Activated naive CD8-positive, alpha-beta T cell treated with anti-CD3 and anti-CD28 coated beads, Interleukin-2, amount 50 U/mL, for 24 hours (primary cell): ENCODE measurements at regions not wholly inside any gene's neighbourhood (a gene's known extent, or its start where the extent isn't known, plus 50 kb on each side); places are given as distances from the start of the nearest gene placed in this dataset.
"Not testable (repeated sequence)": the region's sequence is repeated elsewhere in the genome, so short reads cannot be mapped to it uniquely, and the experiment has no call there.

Experiments
- ATAC-seq: fragments of 150-1000 bp; cut with Tn5 transposase; one replicate; pipeline ENCODE4 v1.10.0; 2021
- DNase-seq: peaks from one replicate; pipeline ENCODE4 v3.0.0; 2021
- H3K27ac Mint-ChIP-seq: one replicate; pipeline ENCODE4 v1.8.0; 2021; ENCODE audit warnings: mild to moderate bottlenecking, mixed read lengths
- H3K27me3 Mint-ChIP-seq: one replicate; pipeline ENCODE4 v1.8.0; 2021; ENCODE audit warnings: mixed read lengths
- H3K36me3 Mint-ChIP-seq: one replicate; pipeline ENCODE4 v1.8.0; 2021; ENCODE audit warnings: low read depth, mixed read lengths
- H3K4me1 Mint-ChIP-seq: one replicate; pipeline ENCODE4 v1.8.0; 2021; ENCODE audit warnings: mixed read lengths
- H3K4me3 Mint-ChIP-seq: one replicate; pipeline ENCODE4 v1.8.0; 2021; ENCODE audit warnings: mild to moderate bottlenecking, moderate library complexity, mixed read lengths
- H3K9me3 Mint-ChIP-seq: one replicate; pipeline ENCODE4 v1.8.0; 2021; ENCODE audit warnings: mixed read lengths

DNA sequence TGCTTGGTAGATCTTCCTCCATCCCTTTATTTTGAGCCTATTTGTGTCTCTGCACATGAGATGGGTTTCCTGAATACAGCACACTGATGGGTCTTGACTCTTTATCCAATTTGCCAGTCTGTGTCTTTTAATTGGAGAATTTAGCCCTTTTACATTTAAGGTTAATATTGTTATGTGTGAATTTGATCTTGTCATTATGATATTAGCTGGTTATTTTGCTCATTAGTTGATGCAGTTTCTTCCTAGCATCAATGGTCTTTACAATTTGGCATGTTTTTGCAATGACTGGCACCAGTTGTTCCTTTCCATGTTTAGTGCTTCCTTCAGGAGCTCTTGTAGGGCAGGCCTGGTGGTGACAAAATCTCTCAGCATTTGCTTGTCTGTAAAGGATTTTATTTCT lies 72.4 kb downstream of the HNRNPD start:
- H3K9me3 Mint-ChIP-seq, H3K4me3 Mint-ChIP-seq, DNase-seq, H3K27ac Mint-ChIP-seq, H3K36me3 Mint-ChIP-seq, ATAC-seq, H3K4me1 Mint-ChIP-seq, H3K27me3 Mint-ChIP-seq: not testable (repeated sequence)

DNA sequence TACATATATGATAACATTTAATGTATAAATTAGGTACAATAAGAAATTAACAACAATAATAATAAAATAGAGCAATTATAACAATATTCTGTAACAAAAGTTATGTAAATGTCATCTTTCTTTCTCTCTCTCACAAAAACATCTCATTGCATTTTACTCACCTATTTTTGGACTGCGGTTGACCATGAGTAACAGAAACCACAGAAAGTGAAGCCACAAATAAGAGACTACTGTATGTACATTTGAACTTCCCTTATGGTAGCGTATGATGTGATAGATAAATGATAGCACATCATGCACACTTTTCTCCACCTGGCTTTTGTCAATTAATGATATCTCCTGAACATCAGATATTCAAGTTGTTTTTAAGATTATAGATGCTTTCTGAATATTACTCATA lies 80.5 kb downstream of the HNRNPD start:
- H3K4me3 Mint-ChIP-seq: no peak overlapping the region
- no peaks in the 10 kb centered on the region for H3K9me3 Mint-ChIP-seq
- H3K27me3 Mint-ChIP-seq: no peaks in the 10 kb centered on the region
- ATAC-seq (peak; percentile 98), DNase-seq (no peak)
- H3K4me1 Mint-ChIP-seq: peaks cover 13% of the 10 kb centered on the region
- peak overlapping the region; percentile 58 for H3K27ac Mint-ChIP-seq
- no peaks in the 10 kb centered on the region for H3K36me3 Mint-ChIP-seq

DNA sequence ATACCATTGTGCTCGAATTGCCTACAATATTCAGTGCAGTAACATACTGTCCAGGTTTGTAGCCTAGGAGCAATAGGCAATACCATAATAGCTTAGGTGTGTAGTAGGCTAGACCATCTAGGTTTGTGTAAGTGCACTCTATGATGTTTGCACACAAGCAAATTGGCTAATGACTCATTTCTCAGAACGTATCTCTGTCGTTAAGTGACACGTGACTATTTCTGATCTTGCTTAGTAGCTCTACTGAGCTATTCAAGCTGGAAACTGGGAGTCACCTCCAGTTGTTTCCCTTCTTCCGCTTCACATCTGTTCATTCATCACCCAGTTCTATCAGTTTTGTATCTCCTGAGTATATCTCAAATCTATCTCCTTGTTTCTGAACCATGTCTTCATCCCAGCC lies 86.1 kb downstream of the HNRNPD start:
- Mint-ChIP-seq H3K36me3 (no peaks in the 10 kb centered on the region), H3K27ac (no peak overlapping the region), H3K9me3 (no peaks in the 10 kb centered on the region), H3K4me3 (no peak overlapping the region), H3K4me1 (peaks cover 15% of the 10 kb centered on the region), H3K27me3 (peaks cover 4% of the 10 kb centered on the region)
- ATAC-seq (no peak), DNase-seq (no peak)

DNA sequence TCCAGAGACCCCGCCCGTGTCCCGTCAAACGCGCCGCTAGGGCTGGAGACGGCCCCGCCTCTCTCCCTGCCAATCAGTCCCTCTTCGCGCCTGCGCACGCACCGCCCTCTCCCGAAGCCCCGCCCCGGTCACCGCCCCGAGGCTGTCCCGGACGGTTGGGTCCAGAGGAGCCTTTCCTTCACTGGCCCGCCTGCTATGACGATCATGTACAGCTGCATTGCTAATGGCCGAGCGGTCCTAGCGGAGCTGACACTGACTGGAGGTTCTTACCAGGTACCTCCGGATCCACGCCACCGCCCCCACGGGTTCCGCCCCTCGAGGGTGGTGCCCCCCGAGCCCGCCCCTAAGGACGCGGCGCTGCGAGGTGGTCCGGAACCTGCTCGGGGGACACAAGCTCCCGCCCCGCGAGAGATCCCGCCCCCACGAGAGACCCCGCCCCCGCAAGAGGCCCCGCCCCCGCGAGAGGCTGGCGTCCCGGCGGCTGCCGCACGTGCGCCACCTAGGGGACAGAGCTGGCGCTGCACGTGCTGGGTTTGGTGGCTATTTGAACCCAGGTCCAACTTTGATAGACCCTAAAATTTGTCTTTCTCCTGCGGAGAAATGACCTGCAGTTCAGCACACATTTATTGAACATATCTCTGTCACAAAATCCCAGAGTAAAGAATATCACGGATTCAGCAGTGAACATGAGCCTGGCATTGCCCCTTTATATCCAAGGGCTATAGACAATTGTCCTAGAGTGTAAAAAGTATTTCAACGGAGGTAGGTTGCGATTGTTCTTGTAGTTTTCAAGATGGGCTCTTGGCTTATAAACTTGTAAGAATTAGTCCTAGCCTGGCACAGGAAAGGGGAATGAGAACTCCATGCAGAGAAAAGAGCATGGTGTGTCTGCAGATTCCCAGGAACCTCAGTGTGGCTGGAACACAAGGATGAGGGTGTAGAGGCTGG lies 88.7 kb downstream of the HNRNPD start:
- DNase-seq (peak; percentile 100), ATAC-seq (peak; percentile 100)
- Mint-ChIP-seq H3K36me3 (no peaks in the 10 kb centered on the region), H3K4me1 (peaks cover 14% of the 10 kb centered on the region), H3K4me3 (peak overlapping the region; percentile 69), H3K9me3 (no peaks in the 10 kb centered on the region), H3K27ac (peak overlapping the region; percentile 58), H3K27me3 (peaks cover 4% of the 10 kb centered on the region)

DNA sequence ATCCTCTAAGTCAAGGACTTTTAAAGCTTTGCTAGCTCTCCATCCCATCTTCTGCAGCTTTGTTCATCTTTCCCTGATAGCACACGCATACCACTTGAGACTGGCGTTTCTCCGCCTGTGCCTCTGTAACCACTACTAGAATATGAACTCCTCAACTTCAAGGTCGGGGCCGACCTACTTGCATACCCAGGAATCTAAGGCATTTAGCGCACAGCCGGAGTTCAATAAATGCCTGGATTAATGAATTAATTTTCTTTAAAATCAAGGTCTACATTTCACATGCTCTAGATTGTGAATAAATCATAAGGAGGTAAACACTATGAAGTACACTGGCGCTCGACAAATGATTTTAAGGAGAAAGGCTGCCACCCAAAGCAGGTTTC lies 89.3 kb downstream of the HNRNPD start:
- H3K4me1 Mint-ChIP-seq: peaks cover 14% of the 10 kb centered on the region
- ATAC-seq: no peak
- no peak for DNase-seq
- H3K36me3 Mint-ChIP-seq: no peaks in the 10 kb centered on the region
- peak overlapping the region; percentile 58 for H3K27ac Mint-ChIP-seq
- peaks cover 4% of the 10 kb centered on the region for H3K27me3 Mint-ChIP-seq
- no peaks in the 10 kb centered on the region for H3K9me3 Mint-ChIP-seq
- peak overlapping the region; percentile 69 for H3K4me3 Mint-ChIP-seq

DNA sequence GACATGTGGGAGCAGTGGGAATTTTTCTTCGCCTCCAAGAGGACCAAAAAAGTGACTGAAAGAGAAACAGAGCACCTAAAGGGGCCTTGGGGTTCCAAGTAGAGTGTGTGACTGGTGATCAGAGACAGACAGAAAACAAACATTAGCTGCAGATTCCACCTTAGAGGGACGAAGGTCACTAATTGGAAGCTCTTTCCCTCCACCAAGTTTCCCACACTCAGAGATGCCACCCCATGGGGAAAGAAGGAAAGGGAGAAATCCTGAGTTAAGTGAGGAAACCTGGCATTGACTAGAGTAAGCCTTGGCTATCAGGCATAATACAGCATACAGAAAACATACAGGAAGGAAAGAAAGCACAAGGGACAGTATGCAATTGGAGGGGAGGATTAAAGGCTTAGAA lies 90.9 kb downstream of the HNRNPD start:
- ATAC-seq (no peak), DNase-seq (no peak)
- H3K27me3 Mint-ChIP-seq: peaks cover 4% of the 10 kb centered on the region
- no peaks in the 10 kb centered on the region for H3K9me3 Mint-ChIP-seq
- no peak overlapping the region for H3K4me3 Mint-ChIP-seq
- peaks cover 14% of the 10 kb centered on the region for H3K4me1 Mint-ChIP-seq
- H3K36me3 Mint-ChIP-seq: no peaks in the 10 kb centered on the region
- no peak overlapping the region for H3K27ac Mint-ChIP-seq

DNA sequence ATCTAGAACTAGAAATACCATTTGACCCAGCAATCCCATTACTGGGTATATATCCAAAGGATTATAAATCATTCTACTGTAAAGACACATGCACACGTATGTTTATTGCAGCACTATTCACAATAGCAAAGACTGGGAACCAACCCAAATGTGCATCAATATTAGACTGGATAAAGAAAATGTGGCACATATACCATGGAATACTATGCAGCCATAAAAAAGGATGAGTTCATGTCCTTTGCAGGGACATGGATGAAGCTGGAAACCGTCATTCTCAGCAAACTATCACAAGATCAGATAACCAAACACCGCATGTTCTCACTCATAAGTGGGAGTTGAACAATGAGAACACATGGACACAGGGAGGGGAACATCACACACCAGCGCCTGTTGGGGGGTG lies 94.2 kb downstream of the HNRNPD start:
- H3K27me3 Mint-ChIP-seq, H3K4me3 Mint-ChIP-seq, H3K36me3 Mint-ChIP-seq, H3K9me3 Mint-ChIP-seq, H3K27ac Mint-ChIP-seq, H3K4me1 Mint-ChIP-seq, DNase-seq, ATAC-seq: not testable (repeated sequence)

DNA sequence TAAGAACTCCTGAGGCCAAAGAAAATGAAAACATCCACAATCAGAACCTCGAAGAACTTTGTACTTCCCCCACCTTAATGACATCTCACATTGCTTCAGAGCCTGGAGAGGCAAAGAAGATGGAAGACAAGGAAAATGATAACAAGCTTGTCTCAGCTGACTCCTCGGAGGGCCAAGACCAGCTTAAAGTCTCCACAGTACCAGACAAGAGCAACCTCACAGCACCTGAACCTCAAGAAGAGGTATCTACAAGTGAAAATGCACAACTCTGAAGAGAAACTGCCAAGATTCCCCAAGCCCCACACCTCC lies 97.5 kb downstream of the HNRNPD start:
- no peaks in the 10 kb centered on the region for H3K27me3 Mint-ChIP-seq
- H3K27ac Mint-ChIP-seq: no peak overlapping the region
- ATAC-seq (no peak), DNase-seq (no peak)
- H3K4me3 Mint-ChIP-seq: no peak overlapping the region
- no peaks in the 10 kb centered on the region for H3K9me3 Mint-ChIP-seq
- H3K4me1 Mint-ChIP-seq: peaks cover 6% of the 10 kb centered on the region
- no peaks in the 10 kb centered on the region for H3K36me3 Mint-ChIP-seq

DNA sequence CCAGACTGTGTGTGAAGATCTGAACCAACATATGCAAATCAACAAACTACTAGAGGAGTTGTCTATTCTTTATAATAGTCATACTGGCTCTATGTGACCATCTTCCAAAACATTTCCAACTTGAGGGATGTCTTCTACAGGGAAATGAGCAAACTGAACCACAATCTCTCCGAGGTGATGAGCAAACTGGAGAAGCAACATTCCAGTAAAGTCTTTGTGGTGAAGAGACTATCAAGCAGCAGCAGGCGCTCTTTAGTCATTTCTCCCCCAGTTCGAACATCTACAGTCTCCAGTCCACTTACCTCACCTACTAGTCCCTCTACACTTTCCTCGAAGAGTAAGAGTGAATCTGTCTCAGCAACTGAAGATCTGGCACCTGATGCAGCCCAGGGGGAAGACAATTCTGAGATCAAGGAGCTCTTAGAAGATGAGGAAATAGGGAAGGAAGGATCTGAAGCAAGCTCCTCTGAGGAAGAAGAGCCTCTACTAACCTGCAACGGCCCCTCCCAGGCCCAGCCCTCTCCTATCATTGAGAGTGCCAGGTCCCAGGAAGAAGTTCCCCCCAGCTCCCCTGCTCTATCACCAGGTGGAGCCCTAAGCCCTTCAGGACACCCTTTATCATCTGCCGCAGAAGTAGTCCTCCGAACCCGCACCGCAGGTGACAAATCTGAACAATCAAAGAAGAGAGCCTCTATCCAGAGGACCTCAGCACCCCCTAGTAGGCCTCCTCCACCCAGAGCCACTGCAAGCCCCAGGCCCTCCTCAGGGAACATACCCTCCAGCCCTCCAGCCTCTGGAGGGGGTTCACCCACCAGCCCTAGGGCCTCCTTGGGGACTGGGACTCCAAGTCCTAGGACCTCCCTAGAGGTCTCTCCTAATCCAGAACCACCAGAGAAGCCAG lies 98.1 kb downstream of the HNRNPD start:
- Mint-ChIP-seq H3K36me3 (no peaks in the 10 kb centered on the region), H3K4me1 (peaks cover 6% of the 10 kb centered on the region), H3K27me3 (no peaks in the 10 kb centered on the region), H3K4me3 (no peak overlapping the region), H3K9me3 (no peaks in the 10 kb centered on the region), H3K27ac (no peak overlapping the region)
- DNase-seq: no peak
- peak; percentile 40 for ATAC-seq

DNA sequence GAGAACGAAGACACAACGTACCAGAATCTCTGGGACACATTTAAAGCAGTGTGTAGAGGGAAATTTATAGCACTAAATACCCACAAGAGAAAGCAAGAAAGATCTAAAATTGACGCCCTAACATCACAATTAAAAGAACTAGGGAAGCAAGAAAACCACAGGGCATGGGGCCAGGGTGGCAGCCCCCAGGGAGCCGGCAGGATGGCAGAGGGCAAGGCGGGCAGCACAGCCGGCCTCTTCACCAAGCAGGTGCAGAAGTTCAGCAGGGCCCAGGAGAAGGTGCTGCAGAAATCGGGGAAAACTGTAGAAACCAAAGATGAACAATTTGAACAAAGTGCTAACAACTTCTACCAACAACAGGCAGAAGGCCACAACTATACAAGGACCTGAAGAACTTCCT lies 99.1 kb downstream of the HNRNPD start:
- not testable (repeated sequence) for DNase-seq, H3K4me1 Mint-ChIP-seq, H3K36me3 Mint-ChIP-seq, H3K27ac Mint-ChIP-seq, ATAC-seq, H3K4me3 Mint-ChIP-seq, H3K9me3 Mint-ChIP-seq, H3K27me3 Mint-ChIP-seq

DNA sequence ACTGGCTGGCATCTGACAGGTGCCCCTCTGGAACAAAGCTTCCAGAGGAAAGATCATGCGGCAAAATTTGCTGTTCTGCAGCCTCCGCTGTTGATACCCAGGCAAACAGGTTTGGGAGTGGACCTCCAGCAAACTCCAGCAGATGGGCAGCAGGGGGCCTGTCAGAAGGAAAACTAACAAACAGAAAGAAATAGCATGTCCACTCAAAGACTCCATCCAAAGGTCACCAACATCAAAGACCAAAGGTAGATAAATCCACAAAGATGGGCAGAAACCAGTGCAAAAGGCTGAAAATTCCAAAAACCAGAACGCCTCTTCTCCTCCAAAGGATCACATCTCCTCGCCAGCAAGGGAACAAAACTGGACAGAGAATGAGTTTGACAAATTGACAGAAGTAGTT lies 101.3 kb downstream of the HNRNPD start:
- not testable (repeated sequence) for H3K27me3 Mint-ChIP-seq, ATAC-seq, H3K36me3 Mint-ChIP-seq, DNase-seq, H3K27ac Mint-ChIP-seq, H3K4me3 Mint-ChIP-seq, H3K9me3 Mint-ChIP-seq
- peaks cover 15% of the 10 kb centered on the region for H3K4me1 Mint-ChIP-seq

DNA sequence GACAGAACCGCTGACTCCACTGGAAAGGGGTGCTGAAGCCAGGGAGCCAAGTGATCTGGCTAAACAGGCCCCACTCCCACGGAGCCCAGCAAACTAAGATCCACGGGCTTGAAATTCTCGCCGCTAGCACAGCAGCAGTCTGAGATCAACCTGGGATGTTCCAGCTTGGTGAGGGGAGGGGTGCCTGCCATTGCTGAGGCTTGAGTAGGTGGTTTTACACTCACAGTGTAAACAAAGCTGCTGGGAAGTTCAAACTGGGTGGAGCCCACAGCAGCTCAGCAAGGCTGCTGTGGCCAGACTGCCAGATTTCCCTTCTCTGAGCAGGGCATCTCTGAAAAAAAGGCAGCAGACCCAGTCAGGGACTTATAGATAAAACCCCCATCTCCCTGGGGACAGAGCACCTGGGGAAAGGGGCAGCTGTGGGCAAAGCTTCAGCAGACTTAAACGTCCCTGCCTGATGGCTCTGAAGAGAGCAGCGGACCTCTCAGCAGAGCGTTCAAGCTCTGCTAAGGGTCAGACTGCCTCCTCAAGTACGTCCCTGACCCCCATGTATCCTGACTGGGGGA lies 101.8 kb downstream of the HNRNPD start:
- not testable (repeated sequence) for H3K9me3 Mint-ChIP-seq, DNase-seq, H3K4me3 Mint-ChIP-seq

DNA sequence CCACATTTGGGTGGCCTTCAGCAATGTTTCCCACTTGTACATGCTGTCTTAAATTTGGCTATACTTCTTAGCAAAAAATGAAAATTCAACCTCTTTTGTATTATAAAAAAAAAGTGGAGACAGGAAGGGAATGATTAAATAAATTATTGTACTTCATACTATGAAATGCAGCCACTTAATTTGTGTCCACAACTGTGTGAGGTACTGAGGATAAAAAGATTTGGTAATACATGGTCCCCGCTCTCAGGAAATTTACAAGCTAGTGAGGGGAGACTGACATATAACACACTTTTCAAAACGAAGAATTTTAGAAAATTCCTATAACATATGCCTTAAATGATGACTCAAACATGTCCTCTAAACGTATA lies 105.0 kb downstream of the HNRNPD start:
- Mint-ChIP-seq H3K36me3 (no peaks in the 10 kb centered on the region), H3K27me3 (peaks cover 3% of the 10 kb centered on the region), H3K4me3 (no peak overlapping the region), H3K4me1 (peaks cover 9% of the 10 kb centered on the region), H3K27ac (no peak overlapping the region), H3K9me3 (peaks cover 4% of the 10 kb centered on the region)
- DNase-seq: no peak
- no peak for ATAC-seq

More for the DNA sequence above, 101.8 kb downstream of the HNRNPD start:
- not testable (repeated sequence) for H3K36me3 Mint-ChIP-seq, H3K27me3 Mint-ChIP-seq, ATAC-seq, H3K27ac Mint-ChIP-seq
- peaks cover 15% of the 10 kb centered on the region for H3K4me1 Mint-ChIP-seq

DNA sequence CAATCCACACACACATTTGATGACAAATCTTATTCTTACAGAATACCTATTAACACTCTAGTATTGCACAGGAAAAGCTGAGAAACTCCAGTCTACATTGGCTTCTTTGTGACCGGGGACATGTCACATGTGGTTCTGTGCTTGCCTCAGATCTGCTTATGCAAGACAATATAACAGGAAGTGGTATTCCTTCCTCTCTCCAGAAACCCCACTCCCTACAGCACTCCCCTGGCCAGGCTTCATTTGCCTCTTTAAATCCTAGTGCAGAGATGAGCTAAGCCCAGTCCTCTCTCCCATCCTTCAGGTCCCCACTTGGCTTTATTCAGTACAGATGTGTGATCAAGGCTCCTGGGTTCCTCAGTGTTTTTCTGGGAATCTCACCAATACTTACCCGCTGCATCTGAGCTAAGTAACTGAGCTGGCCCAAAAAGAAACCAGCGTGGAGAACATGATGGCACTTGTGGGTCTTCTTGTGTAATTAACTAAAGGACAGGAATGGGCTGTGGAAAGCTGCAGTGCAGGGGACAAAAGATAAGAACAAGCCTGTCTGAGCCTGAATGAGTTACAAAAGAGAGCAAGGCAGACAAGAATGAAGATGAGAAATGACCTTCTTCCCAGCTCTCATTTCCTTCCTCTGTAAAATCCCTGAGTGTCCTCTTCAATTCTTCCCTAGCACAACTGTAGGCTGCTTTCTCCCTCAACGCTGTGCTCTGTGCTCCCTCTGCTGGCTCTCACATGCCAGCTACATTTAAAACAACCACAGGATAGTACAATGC lies 105.6 kb downstream of the HNRNPD start:
- Mint-ChIP-seq H3K4me3 (no peak overlapping the region), H3K4me1 (peaks cover 9% of the 10 kb centered on the region), H3K27ac (no peak overlapping the region), H3K36me3 (no peaks in the 10 kb centered on the region), H3K27me3 (peaks cover 3% of the 10 kb centered on the region), H3K9me3 (peaks cover 4% of the 10 kb centered on the region)
- DNase-seq: peak; percentile 27
- ATAC-seq: peak; percentile 96
